ENCODE measurements at regions not wholly inside any gene's neighbourhood (a gene's known extent, or its start where the extent isn't known, plus 50 kb on each side); places are given as distances from the start of the nearest gene placed in this dataset.

GRCh38 chr7:46630031-46630430 is 709.0 kb upstream of the IGFBP3 start:
- no peak overlapping the region for H3K27ac ChIP-seq (ENCODE audit: control insufficient read depth, insufficient read depth)
- ChIA-PET CTCF (interaction anchor here (0.7 to 1.1 kb wide), 2 partner anchors 15 to 71 kb away, joined by 4 to 5 read pairs; no protein-coding TSS in a partner anchor), SMC1A (ENCODE audit: uncharacterized antibody, unreplicated experiment) (interaction anchor here (0.7 to 1.8 kb wide), 6 partner anchors 14 to 72 kb away, joined by 3 to 8 read pairs (median 3); no protein-coding TSS in a partner anchor), RAD21 (ENCODE audit: unreplicated experiment) (interaction anchor here (0.8 to 1.1 kb wide), 2 partner anchors 23 to 52 kb away, joined by 3 read pairs; no protein-coding TSS in a partner anchor), POLR2A (no interaction called here)
- no peak for ATAC-seq
- intact Hi-C loops (cut with micrococcal nuclease; ENCODE audit: unreplicated experiment): no loop called here
- H3K4me2 ChIP-seq (ENCODE audit: control insufficient read depth, insufficient read depth): no peak overlapping the region
- no peak overlapping the region for H3K9ac ChIP-seq (ENCODE audit: control insufficient read depth, insufficient read depth, low read length)
- BruUV-seq (replicated peaks): no TSS peak
- 0% methylated on average over 2 of the region's 2 CpGs for WGBS (ENCODE audit: insufficient coverage, insufficient replicate concordance, low lambda C conversion rate, missing lambda C conversion rate)
- H3K79me2 ChIP-seq (ENCODE audit: control insufficient read depth, insufficient read depth, low read length): no peaks in the 10 kb centered on the region
- no peaks in the 10 kb centered on the region; the same call in 2 of the 3 replicates for H3K9me3 ChIP-seq (replicated peaks; ENCODE audit: control insufficient read depth, insufficient read depth, low read length)
- no peak for FAIRE-seq
- no peak overlapping the region for H2AFZ ChIP-seq (ENCODE audit: control insufficient read depth, low read depth, low read length)
- no peaks in the 10 kb centered on the region for H4K20me1 ChIP-seq (ENCODE audit: control insufficient read depth, insufficient read depth)
- in situ Hi-C loops (cut with MboI): no loop called here
- no peaks in the 10 kb centered on the region for H3K4me1 ChIP-seq (ENCODE audit: control insufficient read depth, insufficient read depth, low read length)
- H3K4me3 ChIP-seq: no peak overlapping the region
- no peak for DNase-seq (ENCODE audit: low read depth, low spot score)
- no peaks in the 10 kb centered on the region for H3K27me3 ChIP-seq (replicated peaks in 1 of 2; ENCODE audit: control insufficient read depth in 2 of 2, insufficient read depth in 2 of 2, low read length in 1 of 2)
- no peaks in the 10 kb centered on the region for H3K36me3 ChIP-seq (ENCODE audit: control insufficient read depth in 2 of 2, insufficient read depth in 2 of 2, low read length in 1 of 2)
- TF ChIP-seq MTA2 (IDR thresholded peaks at IDR 0.05; ENCODE audit: low read depth): no peak
- TF ChIP-seq NFYA (IDR thresholded peaks at IDR 0.05; ENCODE audit: borderline replicate concordance, low read depth, low read length): no peak
- TF ChIP-seq, protein P1, sequence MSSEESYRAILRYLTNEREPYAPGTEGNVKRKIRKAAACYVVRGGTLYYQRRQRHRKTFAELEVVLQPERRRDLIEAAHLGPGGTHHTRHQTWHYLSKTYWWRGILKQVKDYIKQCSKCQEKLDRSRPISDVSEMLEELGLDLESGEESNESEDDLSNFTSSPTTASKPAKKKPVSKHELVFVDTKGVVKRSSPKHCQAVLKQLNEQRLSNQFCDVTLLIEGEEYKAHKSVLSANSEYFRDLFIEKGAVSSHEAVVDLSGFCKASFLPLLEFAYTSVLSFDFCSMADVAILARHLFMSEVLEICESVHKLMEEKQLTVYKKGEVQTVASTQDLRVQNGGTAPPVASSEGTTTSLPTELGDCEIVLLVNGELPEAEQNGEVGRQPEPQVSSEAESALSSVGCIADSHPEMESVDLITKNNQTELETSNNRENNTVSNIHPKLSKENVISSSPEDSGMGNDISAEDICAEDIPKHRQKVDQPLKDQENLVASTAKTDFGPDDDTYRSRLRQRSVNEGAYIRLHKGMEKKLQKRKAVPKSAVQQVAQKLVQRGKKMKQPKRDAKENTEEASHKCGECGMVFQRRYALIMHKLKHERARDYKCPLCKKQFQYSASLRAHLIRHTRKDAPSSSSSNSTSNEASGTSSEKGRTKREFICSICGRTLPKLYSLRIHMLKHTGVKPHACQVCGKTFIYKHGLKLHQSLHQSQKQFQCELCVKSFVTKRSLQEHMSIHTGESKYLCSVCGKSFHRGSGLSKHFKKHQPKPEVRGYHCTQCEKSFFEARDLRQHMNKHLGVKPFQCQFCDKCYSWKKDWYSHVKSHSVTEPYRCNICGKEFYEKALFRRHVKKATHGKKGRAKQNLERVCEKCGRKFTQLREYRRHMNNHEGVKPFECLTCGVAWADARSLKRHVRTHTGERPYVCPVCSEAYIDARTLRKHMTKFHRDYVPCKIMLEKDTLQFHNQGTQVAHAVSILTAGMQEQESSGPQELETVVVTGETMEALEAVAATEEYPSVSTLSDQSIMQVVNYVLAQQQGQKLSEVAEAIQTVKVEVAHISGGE (CRISPR knock-in tag; IDR thresholded peaks at IDR 0.05): no peak
- no peak for TF ChIP-seq E4F1 (IDR thresholded peaks at IDR 0.05; ENCODE audit: borderline replicate concordance, partially characterized antibody)
- no peak for TF ChIP-seq PBX3 (IDR thresholded peaks at IDR 0.05; ENCODE audit: insufficient replicate concordance, low read depth, low read length)
- TF ChIP-seq SUZ12 (IDR thresholded peaks at IDR 0.05; ENCODE audit: unreplicated experiment): no peak
- TF ChIP-seq MLLT1 (IDR thresholded peaks at IDR 0.05): no peak
- no peak for TF ChIP-seq USF2 (IDR thresholded peaks at IDR 0.05; ENCODE audit: borderline replicate concordance, low read depth, low read length)
- TF ChIP-seq, protein P2, sequence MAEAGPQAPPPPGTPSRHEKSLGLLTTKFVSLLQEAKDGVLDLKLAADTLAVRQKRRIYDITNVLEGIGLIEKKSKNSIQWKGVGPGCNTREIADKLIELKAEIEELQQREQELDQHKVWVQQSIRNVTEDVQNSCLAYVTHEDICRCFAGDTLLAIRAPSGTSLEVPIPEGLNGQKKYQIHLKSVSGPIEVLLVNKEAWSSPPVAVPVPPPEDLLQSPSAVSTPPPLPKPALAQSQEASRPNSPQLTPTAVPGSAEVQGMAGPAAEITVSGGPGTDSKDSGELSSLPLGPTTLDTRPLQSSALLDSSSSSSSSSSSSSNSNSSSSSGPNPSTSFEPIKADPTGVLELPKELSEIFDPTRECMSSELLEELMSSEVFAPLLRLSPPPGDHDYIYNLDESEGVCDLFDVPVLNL (IDR thresholded peaks at IDR 0.05; ENCODE audit: low read depth, low read length): no peak
- TF ChIP-seq, protein P3, sequence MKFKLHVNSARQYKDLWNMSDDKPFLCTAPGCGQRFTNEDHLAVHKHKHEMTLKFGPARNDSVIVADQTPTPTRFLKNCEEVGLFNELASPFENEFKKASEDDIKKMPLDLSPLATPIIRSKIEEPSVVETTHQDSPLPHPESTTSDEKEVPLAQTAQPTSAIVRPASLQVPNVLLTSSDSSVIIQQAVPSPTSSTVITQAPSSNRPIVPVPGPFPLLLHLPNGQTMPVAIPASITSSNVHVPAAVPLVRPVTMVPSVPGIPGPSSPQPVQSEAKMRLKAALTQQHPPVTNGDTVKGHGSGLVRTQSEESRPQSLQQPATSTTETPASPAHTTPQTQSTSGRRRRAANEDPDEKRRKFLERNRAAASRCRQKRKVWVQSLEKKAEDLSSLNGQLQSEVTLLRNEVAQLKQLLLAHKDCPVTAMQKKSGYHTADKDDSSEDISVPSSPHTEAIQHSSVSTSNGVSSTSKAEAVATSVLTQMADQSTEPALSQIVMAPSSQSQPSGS (IDR thresholded peaks at IDR 0.05; ENCODE audit: low read length): no peak
- no peak for TF ChIP-seq GABPA (IDR thresholded peaks at IDR 0.05; ENCODE audit: low read depth)
